IPS DF 19.7 (cell line): ENCODE measurements at regions not wholly inside any gene's neighbourhood (a gene's known extent, or its start where the extent isn't known, plus 50 kb on each side); places are given as distances from the start of the nearest gene placed in this dataset.
A peak's percentile ranks its signal among the peaks of the same experiment; 100 is the strongest.
"Not testable (repeated sequence)": the region's sequence is repeated elsewhere in the genome, so short reads cannot be mapped to it uniquely, and the experiment has no call there.

Experiments used
- DNase-seq: peaks from one replicate; pipeline ENCODE4 v3.0.0-alpha.2; 2013; ENCODE audit warnings: low read depth, low spot score

DNA sequence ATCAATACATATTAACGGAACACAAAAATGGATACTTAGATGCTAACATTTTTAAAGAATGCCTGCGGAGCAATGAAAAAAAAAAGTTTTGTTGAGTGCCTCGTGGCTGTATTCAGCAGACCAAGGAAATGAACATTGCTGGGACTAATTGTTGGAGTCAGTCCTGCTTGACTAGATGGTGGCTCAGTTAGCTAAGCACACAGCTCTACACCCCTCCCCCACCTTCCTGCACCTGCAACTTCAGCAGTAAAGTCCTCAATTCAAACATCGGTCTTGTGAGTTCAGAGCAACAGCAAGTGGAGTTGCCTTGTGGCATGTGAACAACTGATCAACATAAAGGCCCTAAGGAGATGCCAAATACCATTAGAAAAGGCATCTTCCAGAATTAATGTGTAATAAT lies 326.0 kb upstream of the NPSR1 start:
- no peak for DNase-seq

DNA sequence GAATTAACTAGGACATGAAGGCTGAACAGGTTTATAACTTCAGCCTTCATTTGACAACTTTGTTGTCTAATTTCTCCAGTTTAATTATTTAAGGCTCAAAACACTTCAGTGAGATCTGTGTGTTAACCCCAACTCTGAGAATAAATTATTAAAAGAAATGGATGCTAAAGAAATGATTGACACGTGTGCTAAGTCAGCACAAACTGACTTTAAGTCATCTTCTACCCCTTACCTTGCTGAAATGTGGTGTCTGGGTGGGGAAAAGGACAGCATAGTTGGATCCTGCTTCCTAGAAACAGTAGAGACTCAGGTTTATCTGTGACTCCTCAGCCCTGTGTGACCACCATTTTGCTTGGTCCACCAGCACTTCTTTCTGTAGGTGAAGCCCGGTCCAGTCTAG lies 324.8 kb upstream of the NPSR1 start:
- DNase-seq, result no peak

DNA sequence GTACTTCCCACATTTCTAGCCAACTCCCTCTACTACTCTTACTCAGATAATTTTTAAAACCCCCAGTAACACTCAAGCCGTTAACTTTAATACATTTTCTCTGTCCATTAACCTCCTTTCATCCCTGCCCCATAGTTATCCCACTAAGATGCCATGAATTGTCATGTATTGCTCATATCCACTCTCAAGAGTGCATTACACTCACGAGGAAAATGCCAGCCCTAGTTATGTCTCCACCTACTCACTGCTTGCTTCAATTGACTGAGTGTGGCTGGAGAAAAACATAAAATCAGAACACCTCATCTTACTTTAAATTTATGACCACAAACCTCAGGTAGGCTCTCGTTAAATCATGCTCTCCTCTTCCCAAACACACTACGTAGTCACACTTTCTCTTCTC lies 324.1 kb upstream of the NPSR1 start:
- DNase-seq, result no peak

- DNase-seq, result no peak
Observed at GRCh38 chr7:34337163-34337562, 320.9 kb upstream of the NPSR1 start.

- DNase-seq, result no peak
Observed at GRCh38 chr7:34338961-34339526, 319.0 kb upstream of the NPSR1 start.

DNA sequence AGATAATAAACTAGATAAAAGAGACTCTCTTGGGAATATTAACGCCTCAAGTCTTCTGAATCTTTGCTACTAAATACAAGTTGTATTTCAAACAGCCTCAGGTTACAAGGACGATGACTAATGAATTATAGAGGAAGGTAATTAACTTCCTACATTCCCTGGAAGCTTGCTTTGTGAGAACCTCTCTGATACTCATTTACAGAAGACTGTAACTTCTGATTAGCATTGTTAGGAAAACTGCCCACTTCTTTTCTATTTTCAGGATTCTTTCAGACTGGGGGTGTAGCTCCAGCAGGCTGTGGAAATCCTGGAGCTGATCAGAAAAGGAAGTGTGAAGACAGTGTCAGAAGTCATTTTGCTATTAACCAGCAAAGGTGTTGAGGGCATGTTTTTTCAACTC lies 316.7 kb upstream of the NPSR1 start:
- DNase-seq, result no peak

DNA sequence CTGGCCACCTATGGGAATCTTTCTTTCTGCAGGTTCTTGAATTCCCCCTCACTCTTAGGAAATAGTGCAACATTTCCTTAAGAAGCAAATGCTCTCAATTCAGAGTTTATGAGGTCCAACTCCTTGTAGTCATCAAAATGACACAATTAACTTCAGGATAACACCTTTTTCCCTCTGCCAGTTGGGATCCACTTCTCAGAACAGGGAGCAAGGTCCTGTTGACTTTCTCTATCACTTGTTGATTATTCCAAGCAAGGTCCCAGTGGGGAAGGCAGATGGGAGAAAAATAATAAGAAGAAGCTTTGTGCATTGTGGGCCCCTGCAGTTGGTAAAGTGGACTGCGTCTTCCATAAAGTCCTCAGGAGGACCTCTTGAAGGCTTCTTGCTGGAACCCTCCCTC lies 315.6 kb upstream of the NPSR1 start:
- no peak for DNase-seq

GRCh38 chr7:34343667-34344066 lies 314.4 kb upstream of the NPSR1 start:
- DNase-seq, result no peak

DNA sequence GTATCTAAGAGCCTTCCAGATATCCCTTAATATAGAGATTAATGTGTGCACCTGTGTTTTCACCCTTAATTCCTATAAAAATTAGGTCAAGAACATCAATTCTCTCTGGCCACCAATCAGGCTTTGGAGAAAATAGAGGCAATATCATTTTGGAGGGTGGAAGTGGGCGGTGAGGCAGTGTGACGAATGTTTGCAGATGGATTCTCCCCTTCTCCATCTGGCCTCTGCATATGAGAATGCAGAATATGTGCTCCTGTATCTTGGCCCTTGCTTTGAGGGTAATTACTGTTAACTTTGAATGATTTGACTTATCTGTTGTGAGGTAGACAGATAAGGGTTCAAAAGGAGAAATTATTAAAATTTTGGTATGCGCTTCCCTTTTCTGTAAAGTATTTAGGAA lies 304.0 kb upstream of the NPSR1 start:
- no peak for DNase-seq

DNA sequence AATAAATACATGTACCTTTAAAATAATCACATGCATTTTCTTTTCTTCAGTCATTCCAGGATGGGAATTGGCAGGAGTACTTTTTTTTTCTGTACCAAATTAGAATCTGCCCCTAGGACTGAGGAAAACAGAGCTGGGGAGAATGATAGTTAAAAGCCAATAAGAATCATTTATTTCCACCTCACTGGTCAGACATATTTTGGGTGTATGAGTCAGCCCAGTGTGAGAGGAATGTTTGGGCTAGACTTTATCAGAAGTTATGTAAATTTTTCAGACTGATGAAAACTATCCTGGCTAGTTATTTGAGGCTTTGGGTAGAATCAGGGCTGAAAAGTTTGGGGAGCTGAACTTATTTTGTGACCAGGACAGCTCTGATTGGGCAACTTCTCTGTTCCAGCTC lies 303.1 kb upstream of the NPSR1 start:
- DNase-seq, result no peak

DNA sequence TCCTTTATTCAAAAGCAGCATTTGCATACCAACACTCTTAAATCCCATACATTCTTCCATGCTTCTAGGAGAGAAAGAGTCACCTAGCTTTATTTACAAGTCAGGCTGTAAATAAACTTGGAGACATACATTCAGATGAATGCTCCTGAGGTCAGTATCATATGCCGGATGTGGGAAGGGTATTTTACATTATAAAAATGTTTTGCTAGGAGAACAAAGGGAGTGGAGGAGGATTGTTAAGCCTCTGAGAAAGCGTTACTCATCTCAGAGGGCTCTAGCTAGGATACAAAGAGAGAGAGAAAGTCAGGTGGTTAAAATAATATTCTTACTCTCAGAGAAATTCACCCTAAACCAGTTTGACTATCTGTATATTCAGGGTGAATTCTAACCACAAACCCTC lies 300.9 kb upstream of the NPSR1 start:
- DNase-seq, result peak; percentile 9

GRCh38 chr7:34357946-34358345 lies 300.1 kb upstream of the NPSR1 start:
- no peak for DNase-seq

- not testable (repeated sequence) for DNase-seq
Observed at GRCh38 chr7:34358578-34358977, 299.4 kb upstream of the NPSR1 start.

DNA sequence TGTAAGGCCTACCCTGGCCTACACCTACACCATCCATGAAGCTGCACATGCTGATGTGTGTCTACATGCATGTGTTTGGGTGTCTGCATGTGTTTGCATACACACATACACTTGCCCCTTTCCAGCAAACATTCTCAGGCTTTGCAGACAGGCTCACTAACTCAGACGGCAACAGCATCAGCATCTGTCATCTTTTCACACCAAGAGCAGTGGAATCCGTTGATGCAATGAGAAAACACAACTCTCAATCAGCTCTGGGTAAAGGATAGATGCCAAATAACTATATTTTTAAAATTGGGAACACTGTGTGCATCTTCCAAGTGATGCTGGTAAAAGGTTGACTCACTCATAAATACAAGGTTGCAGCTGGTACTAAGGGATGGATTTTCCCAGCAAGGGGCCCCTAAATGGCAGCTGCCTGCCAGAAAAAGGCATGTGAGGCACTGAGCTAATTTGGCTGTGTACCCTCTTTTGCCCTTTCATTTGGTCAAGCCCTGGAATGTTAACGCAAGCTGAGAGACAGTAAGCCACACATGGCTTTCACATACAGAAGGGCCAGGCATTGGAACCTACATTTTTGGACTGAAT lies 296.3 kb upstream of the NPSR1 start:
- DNase-seq, result no peak

GRCh38 chr7:34362621-34363020 lies 295.4 kb upstream of the NPSR1 start:
- no peak for DNase-seq

DNA sequence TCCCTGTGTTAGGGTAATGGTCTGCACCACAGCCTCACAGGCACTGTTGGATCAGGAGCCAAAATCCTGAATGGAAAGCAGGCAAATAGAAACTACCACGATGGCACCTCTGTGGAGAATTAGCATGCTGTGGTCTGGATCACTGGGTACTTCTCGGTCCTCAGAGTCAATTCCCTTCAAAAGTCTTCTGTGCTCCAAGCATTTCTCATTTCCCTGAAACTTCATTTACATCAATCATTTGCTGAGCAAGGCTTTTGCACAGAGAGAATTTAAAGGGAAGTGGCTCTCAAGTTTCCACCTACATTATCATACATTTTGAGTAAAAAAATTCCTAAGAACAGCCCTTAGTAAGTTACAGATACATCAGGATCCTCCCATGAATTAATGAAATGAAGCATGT lies 293.9 kb upstream of the NPSR1 start:
- no peak for DNase-seq

- no peak for DNase-seq
Observed at GRCh38 chr7:34365011-34365410, 293.0 kb upstream of the NPSR1 start.

DNA sequence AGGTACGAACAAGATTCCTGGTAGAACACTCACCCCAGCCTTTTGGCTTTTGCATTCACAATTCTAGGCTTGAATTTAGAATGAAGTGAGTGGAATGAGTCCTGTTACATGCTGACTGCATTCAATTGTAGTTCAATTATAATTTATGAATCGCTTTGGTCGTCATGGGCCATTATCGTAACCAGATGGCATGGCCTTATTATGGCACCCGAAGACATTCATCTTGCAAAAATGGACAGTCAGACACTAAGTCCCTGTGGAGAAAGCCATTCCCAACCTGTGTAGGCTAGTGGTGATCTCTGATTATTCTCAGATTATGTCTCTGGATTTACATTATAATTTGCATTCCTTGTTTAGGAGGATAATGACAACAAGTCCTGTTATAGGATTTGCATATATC lies 292.4 kb upstream of the NPSR1 start:
- no peak for DNase-seq

DNA sequence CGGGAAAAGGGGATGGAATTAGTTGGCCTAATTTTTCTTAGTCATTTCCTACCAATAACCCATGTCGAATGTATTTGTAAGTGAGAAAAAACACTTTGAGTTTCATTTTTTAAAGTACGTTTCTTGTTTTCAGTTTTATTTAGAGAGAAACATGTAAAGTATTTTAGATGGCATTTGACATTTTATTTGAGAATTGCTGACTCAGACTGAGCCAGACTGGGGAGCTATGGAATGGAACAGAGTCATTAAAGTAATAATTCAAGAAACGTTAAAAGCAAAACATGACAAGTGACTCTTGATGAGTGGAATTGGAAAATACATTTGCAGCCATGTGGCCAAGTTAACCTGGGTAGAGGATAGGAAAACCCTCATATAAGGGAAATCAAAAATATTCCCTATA lies 286.1 kb upstream of the NPSR1 start:
- DNase-seq, result no peak

- DNase-seq, result no peak
Observed at GRCh38 chr7:34373940-34374339, 284.1 kb upstream of the NPSR1 start.

DNA sequence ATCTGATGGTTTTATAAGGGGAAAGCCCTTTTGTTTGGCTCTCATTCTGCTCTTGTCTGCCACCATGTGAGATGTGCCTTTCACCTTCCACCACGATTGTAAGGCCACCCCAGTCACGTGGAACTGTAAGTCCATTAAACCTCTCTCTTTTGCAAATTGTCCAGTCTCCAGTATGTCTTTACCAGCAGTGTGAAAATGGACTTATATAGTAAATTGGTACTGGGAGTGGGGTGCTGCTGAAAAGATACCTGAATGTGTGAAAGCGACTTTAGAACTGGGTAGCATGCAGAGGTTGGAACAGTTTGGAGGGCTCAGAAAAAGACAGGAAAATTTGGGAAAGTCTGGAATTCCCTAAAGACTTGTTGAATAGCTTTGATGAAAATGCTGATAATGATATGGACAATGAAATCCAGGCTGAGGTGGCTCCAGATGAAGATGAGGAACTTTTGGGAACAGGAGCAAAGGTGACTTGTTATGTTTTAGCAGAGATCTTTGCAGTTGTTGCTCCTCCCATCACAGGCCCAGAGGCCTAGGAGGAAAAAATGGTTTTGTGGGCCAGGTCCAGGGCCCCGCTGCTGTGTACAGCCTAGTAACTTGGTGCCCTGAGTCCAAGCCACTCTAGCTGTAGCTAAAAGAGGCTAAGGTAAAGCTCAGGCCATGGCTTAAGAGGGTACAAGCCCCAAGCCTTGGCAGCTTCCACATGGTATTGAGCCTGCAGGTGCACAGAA lies 275.7 kb upstream of the NPSR1 start:
- no peak for DNase-seq

GRCh38 chr7:34385384-34385783 lies 272.6 kb upstream of the NPSR1 start:
- DNase-seq, result peak; percentile 40

GRCh38 chr7:34389332-34390078 lies 268.5 kb upstream of the NPSR1 start:
- peak; percentile 17 for DNase-seq
